HL-60 (cell line): ENCODE measurements at regions not wholly inside any gene's neighbourhood (a gene's known extent, or its start where the extent isn't known, plus 50 kb on each side); places are given as distances from the start of the nearest gene placed in this dataset.
"Not testable (repeated sequence)": the region's sequence is repeated elsewhere in the genome, so short reads cannot be mapped to it uniquely, and the experiment has no call there.

Experiments
- DNase-seq, 2 experiments: peaks; one replicate each; pipeline ENCODE4 v3.0.0-alpha.2; 2010 to 2020; ENCODE audit warnings: low read depth in 1 of 2, low spot score in 1 of 2
- H3K27ac ChIP-seq: fragments of 250-450 bp; sonication (Bioruptor Pico); replicated peaks from 2 replicates; pipeline ENCODE4 v1.5.1; 2020; ENCODE audit warnings: mild to moderate bottlenecking, moderate library complexity
- H3K27me3 ChIP-seq: fragments of 250-450 bp; sonication (Bioruptor Pico); 2 replicates; pipeline ENCODE4 v1.5.1; 2021; ENCODE audit warnings: mild to moderate bottlenecking, moderate library complexity; ENCODE audit not compliant: insufficient read depth, poor library complexity, severe bottlenecking
- H3K4me3 ChIP-seq: replicated peaks from 2 replicates; pipeline ENCODE4 v1.5.1; 2011; ENCODE audit warnings: mild to moderate bottlenecking, control low read depth, low read length; ENCODE audit not compliant: insufficient read depth
- GABPA ChIP-seq: IDR thresholded peaks from 2 replicates; pipeline ENCODE4 v1.6.1; 2012; ENCODE audit warnings: low read depth
- POLR2AphosphoS5 ChIP-seq: IDR thresholded peaks from 2 replicates; pipeline ENCODE4 v1.6.1; 2012; ENCODE audit warnings: low read depth
- SPI1 ChIP-seq: IDR thresholded peaks from 2 replicates; pipeline ENCODE4 v1.6.1; 2012; ENCODE audit warnings: low read depth, mild to moderate bottlenecking, borderline replicate concordance
- TF ChIP-seq, protein P1 (sequence below): IDR thresholded peaks from one replicate; pipeline ENCODE4 v1.5.1; 2011; ENCODE audit warnings: low read length, control low read depth, inconsistent platforms; ENCODE audit not compliant: insufficient read depth
- TF ChIP-seq, protein P2 (sequence below): IDR thresholded peaks from 2 replicates; pipeline ENCODE4 v1.6.1; 2012; ENCODE audit warnings: low read depth; ENCODE audit not compliant: insufficient replicate concordance

GRCh38 chr2:21891191-21891590, 767.4 kb downstream of the TDRD15 start:
- TF ChIP-seq POLR2AphosphoS5 (no peak), SPI1 (no peak)
- TF ChIP-seq, protein P1, sequence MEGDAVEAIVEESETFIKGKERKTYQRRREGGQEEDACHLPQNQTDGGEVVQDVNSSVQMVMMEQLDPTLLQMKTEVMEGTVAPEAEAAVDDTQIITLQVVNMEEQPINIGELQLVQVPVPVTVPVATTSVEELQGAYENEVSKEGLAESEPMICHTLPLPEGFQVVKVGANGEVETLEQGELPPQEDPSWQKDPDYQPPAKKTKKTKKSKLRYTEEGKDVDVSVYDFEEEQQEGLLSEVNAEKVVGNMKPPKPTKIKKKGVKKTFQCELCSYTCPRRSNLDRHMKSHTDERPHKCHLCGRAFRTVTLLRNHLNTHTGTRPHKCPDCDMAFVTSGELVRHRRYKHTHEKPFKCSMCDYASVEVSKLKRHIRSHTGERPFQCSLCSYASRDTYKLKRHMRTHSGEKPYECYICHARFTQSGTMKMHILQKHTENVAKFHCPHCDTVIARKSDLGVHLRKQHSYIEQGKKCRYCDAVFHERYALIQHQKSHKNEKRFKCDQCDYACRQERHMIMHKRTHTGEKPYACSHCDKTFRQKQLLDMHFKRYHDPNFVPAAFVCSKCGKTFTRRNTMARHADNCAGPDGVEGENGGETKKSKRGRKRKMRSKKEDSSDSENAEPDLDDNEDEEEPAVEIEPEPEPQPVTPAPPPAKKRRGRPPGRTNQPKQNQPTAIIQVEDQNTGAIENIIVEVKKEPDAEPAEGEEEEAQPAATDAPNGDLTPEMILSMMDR = no peak
- TF ChIP-seq, protein P2, sequence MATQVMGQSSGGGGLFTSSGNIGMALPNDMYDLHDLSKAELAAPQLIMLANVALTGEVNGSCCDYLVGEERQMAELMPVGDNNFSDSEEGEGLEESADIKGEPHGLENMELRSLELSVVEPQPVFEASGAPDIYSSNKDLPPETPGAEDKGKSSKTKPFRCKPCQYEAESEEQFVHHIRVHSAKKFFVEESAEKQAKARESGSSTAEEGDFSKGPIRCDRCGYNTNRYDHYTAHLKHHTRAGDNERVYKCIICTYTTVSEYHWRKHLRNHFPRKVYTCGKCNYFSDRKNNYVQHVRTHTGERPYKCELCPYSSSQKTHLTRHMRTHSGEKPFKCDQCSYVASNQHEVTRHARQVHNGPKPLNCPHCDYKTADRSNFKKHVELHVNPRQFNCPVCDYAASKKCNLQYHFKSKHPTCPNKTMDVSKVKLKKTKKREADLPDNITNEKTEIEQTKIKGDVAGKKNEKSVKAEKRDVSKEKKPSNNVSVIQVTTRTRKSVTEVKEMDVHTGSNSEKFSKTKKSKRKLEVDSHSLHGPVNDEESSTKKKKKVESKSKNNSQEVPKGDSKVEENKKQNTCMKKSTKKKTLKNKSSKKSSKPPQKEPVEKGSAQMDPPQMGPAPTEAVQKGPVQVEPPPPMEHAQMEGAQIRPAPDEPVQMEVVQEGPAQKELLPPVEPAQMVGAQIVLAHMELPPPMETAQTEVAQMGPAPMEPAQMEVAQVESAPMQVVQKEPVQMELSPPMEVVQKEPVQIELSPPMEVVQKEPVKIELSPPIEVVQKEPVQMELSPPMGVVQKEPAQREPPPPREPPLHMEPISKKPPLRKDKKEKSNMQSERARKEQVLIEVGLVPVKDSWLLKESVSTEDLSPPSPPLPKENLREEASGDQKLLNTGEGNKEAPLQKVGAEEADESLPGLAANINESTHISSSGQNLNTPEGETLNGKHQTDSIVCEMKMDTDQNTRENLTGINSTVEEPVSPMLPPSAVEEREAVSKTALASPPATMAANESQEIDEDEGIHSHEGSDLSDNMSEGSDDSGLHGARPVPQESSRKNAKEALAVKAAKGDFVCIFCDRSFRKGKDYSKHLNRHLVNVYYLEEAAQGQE = no peak
- Histone ChIP-seq H3K27me3 (no peaks in the 10 kb centered on the region), H3K4me3 (no peak overlapping the region), H3K27ac (no peak overlapping the region)
- DNase-seq = no peak

GRCh38 chr2:21892140-21892539, 768.4 kb downstream of the TDRD15 start:
- TF ChIP-seq POLR2AphosphoS5 (no peak), GABPA (no peak), SPI1 (no peak)
- TF ChIP-seq, protein P2 = no peak
- TF ChIP-seq, protein P1 = no peak
- H3K27me3 ChIP-seq = no peaks in the 10 kb centered on the region
- no peak overlapping the region for H3K4me3 ChIP-seq
- H3K27ac ChIP-seq = no peak overlapping the region
- no peak for DNase-seq

DNA sequence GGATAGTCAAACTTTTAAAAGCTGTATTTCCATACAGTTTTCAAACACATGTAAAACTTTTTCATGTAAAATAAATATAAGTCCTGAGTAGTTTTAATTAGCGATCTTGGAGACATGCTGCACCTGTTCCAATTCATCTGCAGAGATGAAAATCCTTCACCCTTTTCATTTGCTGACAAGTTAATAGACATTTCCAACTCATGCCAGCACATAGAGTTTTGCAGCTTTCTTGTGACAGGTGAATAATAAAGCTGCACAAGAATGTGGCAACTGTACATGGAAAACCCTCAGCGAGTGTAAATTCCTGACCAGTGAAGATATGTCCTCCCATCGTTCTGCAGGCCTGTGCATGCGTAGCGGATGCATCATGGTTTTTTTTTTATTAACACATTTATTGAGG, 771.4 kb downstream of the TDRD15 start:
- H3K4me3 ChIP-seq = no peak overlapping the region
- no peak for TF ChIP-seq SPI1
- TF ChIP-seq, protein P1 = no peak
- TF ChIP-seq, protein P2 = no peak
- no peak for TF ChIP-seq GABPA
- TF ChIP-seq POLR2AphosphoS5 = no peak
- H3K27me3 ChIP-seq = no peaks in the 10 kb centered on the region
- DNase-seq = no peak
- no peak overlapping the region for H3K27ac ChIP-seq

GRCh38 chr2:21908712-21909380, 785.1 kb downstream of the TDRD15 start:
- H3K4me3 ChIP-seq, H3K27me3 ChIP-seq, DNase-seq, H3K27ac ChIP-seq: not testable (repeated sequence)
